Mesothelial cell of epicardium (in vitro differentiated cells): ENCODE measurements at regions not wholly inside any gene's neighbourhood (a gene's known extent, or its start where the extent isn't known, plus 50 kb on each side); places are given as distances from the start of the nearest gene placed in this dataset.

ENCODE experiments used
- DNase-seq, 2 experiments: peaks; one replicate each; pipeline ENCODE4 v3.0.0; 2021; ENCODE audit warnings: low spot score in 2 of 2; ENCODE audit not compliant: unreplicated experiment in 2 of 2
- H3K27ac Mint-ChIP-seq: 2 replicates; pipeline ENCODE4 v1.8.0; 2021; ENCODE audit warnings: mixed read lengths
- H3K27me3 Mint-ChIP-seq: 2 replicates; pipeline ENCODE4 v1.8.0; 2021; ENCODE audit warnings: low read depth, mixed read lengths
- H3K36me3 Mint-ChIP-seq: 2 replicates; pipeline ENCODE4 v1.8.0; 2021; ENCODE audit warnings: mixed read lengths
- H3K4me1 Mint-ChIP-seq: 2 replicates; pipeline ENCODE4 v1.8.0; 2021; ENCODE audit warnings: mixed read lengths
- H3K4me3 Mint-ChIP-seq: 2 replicates; pipeline ENCODE4 v1.8.0; 2021; ENCODE audit warnings: mild to moderate bottlenecking, moderate library complexity, mixed read lengths
- H3K9me3 Mint-ChIP-seq: 2 replicates; pipeline ENCODE4 v1.8.0; 2021; ENCODE audit warnings: mixed read lengths
- TF ChIP-seq, protein P1 (sequence below): fragments of 200-600 bp; sonication (generic); IDR thresholded peaks from one replicate; pipeline ENCODE4 v1.5.0; 2021; ENCODE audit warnings: antibody characterized with exemption; ENCODE audit not compliant: unreplicated experiment

GRCh38 chr20:10946124-10946880 is 272.5 kb upstream of the JAG1 start:
- H3K36me3 Mint-ChIP-seq: no peaks in the 10 kb centered on the region
- H3K4me1 Mint-ChIP-seq: peaks cover 4% of the 10 kb centered on the region
- H3K9me3 Mint-ChIP-seq: peaks cover 4% of the 10 kb centered on the region
- no peaks in the 10 kb centered on the region for H3K27me3 Mint-ChIP-seq
- no peak overlapping the region for H3K27ac Mint-ChIP-seq
- TF ChIP-seq, protein P1, sequence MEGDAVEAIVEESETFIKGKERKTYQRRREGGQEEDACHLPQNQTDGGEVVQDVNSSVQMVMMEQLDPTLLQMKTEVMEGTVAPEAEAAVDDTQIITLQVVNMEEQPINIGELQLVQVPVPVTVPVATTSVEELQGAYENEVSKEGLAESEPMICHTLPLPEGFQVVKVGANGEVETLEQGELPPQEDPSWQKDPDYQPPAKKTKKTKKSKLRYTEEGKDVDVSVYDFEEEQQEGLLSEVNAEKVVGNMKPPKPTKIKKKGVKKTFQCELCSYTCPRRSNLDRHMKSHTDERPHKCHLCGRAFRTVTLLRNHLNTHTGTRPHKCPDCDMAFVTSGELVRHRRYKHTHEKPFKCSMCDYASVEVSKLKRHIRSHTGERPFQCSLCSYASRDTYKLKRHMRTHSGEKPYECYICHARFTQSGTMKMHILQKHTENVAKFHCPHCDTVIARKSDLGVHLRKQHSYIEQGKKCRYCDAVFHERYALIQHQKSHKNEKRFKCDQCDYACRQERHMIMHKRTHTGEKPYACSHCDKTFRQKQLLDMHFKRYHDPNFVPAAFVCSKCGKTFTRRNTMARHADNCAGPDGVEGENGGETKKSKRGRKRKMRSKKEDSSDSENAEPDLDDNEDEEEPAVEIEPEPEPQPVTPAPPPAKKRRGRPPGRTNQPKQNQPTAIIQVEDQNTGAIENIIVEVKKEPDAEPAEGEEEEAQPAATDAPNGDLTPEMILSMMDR: no peak
- H3K4me3 Mint-ChIP-seq: no peak overlapping the region
- DNase-seq: no peak

DNA sequence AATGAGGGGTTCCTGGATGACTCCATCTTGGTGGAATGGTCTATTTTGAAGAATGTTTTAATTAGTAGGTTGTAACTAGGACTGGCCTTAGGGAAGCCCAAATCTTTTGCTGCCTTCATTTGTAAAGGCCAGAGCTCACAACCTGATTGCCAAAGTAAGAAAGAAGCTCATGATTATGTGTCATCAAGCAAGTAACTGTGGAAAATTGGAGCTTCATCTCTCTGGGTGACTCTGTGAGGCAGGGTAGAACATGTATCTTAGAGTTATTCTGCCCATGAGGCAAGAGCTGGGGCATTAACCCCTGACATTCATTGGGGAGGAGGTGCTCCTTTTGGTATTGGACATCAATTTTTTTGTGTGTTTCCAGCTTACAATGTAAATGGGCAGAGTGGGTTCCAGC is 273.9 kb upstream of the JAG1 start:
- Mint-ChIP-seq H3K4me1 (peaks cover 4% of the 10 kb centered on the region), H3K36me3 (no peaks in the 10 kb centered on the region), H3K4me3 (no peak overlapping the region), H3K27me3 (no peaks in the 10 kb centered on the region), H3K27ac (no peak overlapping the region), H3K9me3 (no peaks in the 10 kb centered on the region)
- no peak for DNase-seq
- TF ChIP-seq, protein P1: no peak

- Mint-ChIP-seq H3K27ac (no peak overlapping the region), H3K4me3 (no peak overlapping the region), H3K36me3 (no peaks in the 10 kb centered on the region)
These were observed 276.4 kb upstream of the JAG1 start for GRCh38 chr20:10949930-10950783.

GRCh38 chr20:10951216-10951615 is 277.4 kb upstream of the JAG1 start:
- TF ChIP-seq, protein P1: no peak
- no peak for DNase-seq
- H3K36me3 Mint-ChIP-seq: no peaks in the 10 kb centered on the region
- no peaks in the 10 kb centered on the region for H3K9me3 Mint-ChIP-seq
- H3K4me3 Mint-ChIP-seq: no peak overlapping the region
- no peaks in the 10 kb centered on the region for H3K27me3 Mint-ChIP-seq
- H3K4me1 Mint-ChIP-seq: peaks cover 4% of the 10 kb centered on the region
- H3K27ac Mint-ChIP-seq: no peak overlapping the region

More at GRCh38 chr20:10949930-10950783, 276.4 kb upstream of the JAG1 start:
- Mint-ChIP-seq H3K27me3 (no peaks in the 10 kb centered on the region), H3K4me1 (peaks cover 4% of the 10 kb centered on the region), H3K9me3 (no peaks in the 10 kb centered on the region)
- DNase-seq: no peak
- TF ChIP-seq, protein P1: no peak

DNA sequence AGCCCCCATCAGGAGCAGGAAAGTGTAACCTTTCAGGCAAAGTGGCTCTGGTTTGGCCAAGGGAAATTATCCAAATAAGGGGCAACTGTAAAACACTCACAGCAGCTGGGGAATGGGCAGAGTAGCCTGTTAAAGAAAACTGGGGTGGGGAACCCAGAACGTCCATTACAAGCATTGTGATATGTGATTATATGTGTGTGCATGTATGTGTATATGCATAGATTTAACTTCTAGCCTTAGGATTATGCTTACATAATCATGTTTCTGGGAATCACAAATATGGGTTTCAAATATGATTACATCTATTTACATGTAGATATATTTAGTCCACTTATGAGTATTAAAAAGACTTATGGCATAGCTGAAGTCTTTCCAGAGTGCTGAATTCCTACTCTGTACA is 278.1 kb upstream of the JAG1 start:
- Mint-ChIP-seq H3K4me3 (no peak overlapping the region), H3K4me1 (peaks cover 4% of the 10 kb centered on the region), H3K36me3 (no peaks in the 10 kb centered on the region), H3K9me3 (peaks cover 2% of the 10 kb centered on the region), H3K27me3 (no peaks in the 10 kb centered on the region), H3K27ac (no peak overlapping the region)
- TF ChIP-seq, protein P1: no peak
- DNase-seq: no peak
